Liver (tissue), 8 donors: ENCODE measurements at regions not wholly inside any gene's neighbourhood (a gene's known extent, or its start where the extent isn't known, plus 50 kb on each side); places are given as distances from the start of the nearest gene placed in this dataset.

ENCODE experiments used
- DNase-seq: peaks from one replicate; pipeline ENCODE4 v3.0.0-alpha.2; 2017; ENCODE audit warnings: low spot score
- H3K27ac ChIP-seq, 2 donors: one replicate each; pipeline ENCODE4 v1.7.0; 2013; ENCODE audit warnings: inconsistent platforms in 2 of 2, low read length in 2 of 2, control low read depth in 1 of 2, low read depth in 1 of 2, mild to moderate bottlenecking in 1 of 2
- H3K27me3 ChIP-seq, 4 donors: one replicate each; pipeline versions ENCODE4 v1.6.1 to v1.7.0; 2013; ENCODE audit warnings: low read length in 3 of 4, inconsistent platforms in 1 of 4, mild to moderate bottlenecking in 1 of 4, moderate library complexity in 1 of 4; ENCODE audit not compliant: control insufficient read depth in 4 of 4, insufficient read depth in 4 of 4
- H3K36me3 ChIP-seq, 4 donors: one replicate each; pipeline versions ENCODE4 v1.6.1 to v1.7.0; 2013; ENCODE audit warnings: low read length in 3 of 4, mild to moderate bottlenecking in 3 of 4, low read depth in 1 of 4, moderate library complexity in 1 of 4; ENCODE audit not compliant: control insufficient read depth in 4 of 4, insufficient read depth in 3 of 4
- H3K4me1 ChIP-seq, 4 donors: one replicate each; pipeline versions ENCODE4 v1.6.1 to v1.7.0; 2013; ENCODE audit warnings: low read length in 3 of 4, mild to moderate bottlenecking in 3 of 4, moderate library complexity in 1 of 4; ENCODE audit not compliant: control insufficient read depth in 4 of 4, insufficient read depth in 4 of 4
- H3K4me3 ChIP-seq, 3 donors: one replicate each; pipeline versions ENCODE4 v1.6.1 to v1.7.0; 2013; ENCODE audit warnings: low read length in 3 of 3, control low read depth in 1 of 3, low read depth in 1 of 3, mild to moderate bottlenecking in 1 of 3
- H3K9ac ChIP-seq, 2 donors: one replicate each; pipeline ENCODE4 v1.7.0; 2013; ENCODE audit warnings: low read length in 2 of 2, mild to moderate bottlenecking in 2 of 2, moderate library complexity in 2 of 2, control low read depth in 1 of 2, low read depth in 1 of 2
- H3K9me3 ChIP-seq, 4 donors: one replicate each; pipeline versions ENCODE4 v1.6.1 to v1.7.0; 2013; ENCODE audit warnings: low read length in 3 of 4; ENCODE audit not compliant: control insufficient read depth in 4 of 4
- FOXA1 ChIP-seq: IDR thresholded peaks from 2 replicates; pipeline ENCODE4 v1.6.1; 2016; ENCODE audit warnings: antibody characterized with exemption
- FOXA2 ChIP-seq: IDR thresholded peaks from 2 replicates; pipeline ENCODE4 v1.6.1; 2016; ENCODE audit warnings: antibody characterized with exemption
- GABPA ChIP-seq, 2 donors: IDR thresholded peaks in 1 of 2; conservative IDR thresholded peaks in 1 of 2; 2 replicates each; pipeline ENCODE4 v1.6.1; 2016; ENCODE audit warnings: antibody characterized with exemption in 2 of 2, mild to moderate bottlenecking in 1 of 2, moderate library complexity in 1 of 2
- HNF4A ChIP-seq, 2 donors: conservative IDR thresholded peaks; 2 replicates each; pipeline ENCODE4 v1.6.1; 2016; ENCODE audit warnings: antibody characterized with exemption in 2 of 2, mild to moderate bottlenecking in 2 of 2
- HNF4G ChIP-seq: IDR thresholded peaks from 2 replicates; pipeline ENCODE4 v1.6.1; 2016; ENCODE audit warnings: antibody characterized with exemption
- JUND ChIP-seq, 2 donors: IDR thresholded peaks; 2 replicates each; pipeline ENCODE4 v1.6.1; 2016; ENCODE audit warnings: antibody characterized with exemption in 2 of 2
- NR2F2 ChIP-seq: IDR thresholded peaks from 2 replicates; pipeline ENCODE4 v1.6.1; 2016; ENCODE audit warnings: antibody characterized with exemption
- RAD21 ChIP-seq, 2 donors: IDR thresholded peaks; 2 replicates each; pipeline ENCODE4 v1.6.1; 2016; ENCODE audit warnings: antibody characterized with exemption in 2 of 2, mild to moderate bottlenecking in 2 of 2
- RXRA ChIP-seq, 2 donors: IDR thresholded peaks; 2 replicates each; pipeline ENCODE4 v1.6.1; 2017 to 2018; ENCODE audit warnings: antibody characterized with exemption in 2 of 2, mild to moderate bottlenecking in 1 of 2
- SP1 ChIP-seq: IDR thresholded peaks from 2 replicates; pipeline ENCODE4 v1.6.1; 2018; ENCODE audit warnings: antibody characterized with exemption, mild to moderate bottlenecking
- TAF1 ChIP-seq: conservative IDR thresholded peaks from 2 replicates; pipeline ENCODE4 v1.6.1; 2016; ENCODE audit warnings: antibody characterized with exemption, mild to moderate bottlenecking
- WGBS: extraction: QIAGEN DNeasy Blood & Tissue Kit; methylation state at CpG from one replicate; pipeline ENCODE4 v1.1.7; 2013; 5-methylcytosine and 5-hydroxymethylcytosine counted together
- TF ChIP-seq, protein P1 (sequence below): IDR thresholded peaks from 2 replicates; pipeline ENCODE4 v1.6.1; 2016; ENCODE audit warnings: antibody characterized with exemption, mild to moderate bottlenecking
- TF ChIP-seq, protein P2 (sequence below): IDR thresholded peaks from 2 replicates; pipeline ENCODE4 v1.6.1; 2016; ENCODE audit warnings: antibody characterized with exemption
- TF ChIP-seq, protein P3 (sequence below): IDR thresholded peaks from 2 replicates; pipeline ENCODE4 v1.6.1; 2016; ENCODE audit warnings: antibody characterized with exemption
- TF ChIP-seq, protein P4 (sequence below): IDR thresholded peaks from 2 replicates; pipeline ENCODE4 v1.6.1; 2016; ENCODE audit warnings: antibody characterized with exemption
- TF ChIP-seq, protein P5 (sequence below): fragments of 150-350 bp; IDR thresholded peaks from 2 replicates; pipeline ENCODE4 v1.5.1; 2017; ENCODE audit warnings: improper control_type of control experiment, low read depth, low read length; ENCODE audit not compliant: missing input control
- donor health status: healthy.
- donor health status: healthy.
- donor health status: healthy.
- donor health status: healthy.
- donor health status: healthy.

DNA sequence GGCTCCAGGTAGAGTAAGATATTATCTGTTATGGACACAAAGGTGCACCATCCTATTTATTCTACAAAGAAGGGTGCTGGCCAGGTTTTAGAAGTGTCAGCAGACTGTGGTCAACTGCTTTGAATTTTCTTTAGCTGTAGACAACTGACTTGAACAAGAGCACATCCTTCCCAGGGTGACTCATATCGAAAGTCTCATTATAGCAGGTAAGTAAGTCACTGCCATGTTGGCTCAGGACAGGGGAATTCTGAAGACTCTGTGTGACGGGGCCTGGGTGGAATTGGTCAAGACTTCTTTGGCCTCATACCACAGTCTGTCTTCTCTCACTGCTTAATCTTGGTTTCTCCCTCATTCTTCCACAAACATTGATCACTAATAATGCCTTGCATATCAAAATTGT, 214.5 kb upstream of the CDH9 start:
- Histone ChIP-seq H3K4me1 (no peaks in the 10 kb centered on the region), H3K36me3 (no peaks in the 10 kb centered on the region), H3K27ac (no peak overlapping the region), H3K27me3 (no peaks in the 10 kb centered on the region), H3K4me3 (no peak overlapping the region), H3K9ac (no peak overlapping the region), H3K9me3 (no peaks in the 10 kb centered on the region)
- TF ChIP-seq HNF4A (conservative IDR thresholded peaks at IDR 0.05) (no peak), TAF1 (no peak), FOXA2 (no peak)
- TF ChIP-seq, protein P1, sequence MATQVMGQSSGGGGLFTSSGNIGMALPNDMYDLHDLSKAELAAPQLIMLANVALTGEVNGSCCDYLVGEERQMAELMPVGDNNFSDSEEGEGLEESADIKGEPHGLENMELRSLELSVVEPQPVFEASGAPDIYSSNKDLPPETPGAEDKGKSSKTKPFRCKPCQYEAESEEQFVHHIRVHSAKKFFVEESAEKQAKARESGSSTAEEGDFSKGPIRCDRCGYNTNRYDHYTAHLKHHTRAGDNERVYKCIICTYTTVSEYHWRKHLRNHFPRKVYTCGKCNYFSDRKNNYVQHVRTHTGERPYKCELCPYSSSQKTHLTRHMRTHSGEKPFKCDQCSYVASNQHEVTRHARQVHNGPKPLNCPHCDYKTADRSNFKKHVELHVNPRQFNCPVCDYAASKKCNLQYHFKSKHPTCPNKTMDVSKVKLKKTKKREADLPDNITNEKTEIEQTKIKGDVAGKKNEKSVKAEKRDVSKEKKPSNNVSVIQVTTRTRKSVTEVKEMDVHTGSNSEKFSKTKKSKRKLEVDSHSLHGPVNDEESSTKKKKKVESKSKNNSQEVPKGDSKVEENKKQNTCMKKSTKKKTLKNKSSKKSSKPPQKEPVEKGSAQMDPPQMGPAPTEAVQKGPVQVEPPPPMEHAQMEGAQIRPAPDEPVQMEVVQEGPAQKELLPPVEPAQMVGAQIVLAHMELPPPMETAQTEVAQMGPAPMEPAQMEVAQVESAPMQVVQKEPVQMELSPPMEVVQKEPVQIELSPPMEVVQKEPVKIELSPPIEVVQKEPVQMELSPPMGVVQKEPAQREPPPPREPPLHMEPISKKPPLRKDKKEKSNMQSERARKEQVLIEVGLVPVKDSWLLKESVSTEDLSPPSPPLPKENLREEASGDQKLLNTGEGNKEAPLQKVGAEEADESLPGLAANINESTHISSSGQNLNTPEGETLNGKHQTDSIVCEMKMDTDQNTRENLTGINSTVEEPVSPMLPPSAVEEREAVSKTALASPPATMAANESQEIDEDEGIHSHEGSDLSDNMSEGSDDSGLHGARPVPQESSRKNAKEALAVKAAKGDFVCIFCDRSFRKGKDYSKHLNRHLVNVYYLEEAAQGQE = no peak
- no peak for DNase-seq
- 65% methylated on average over 2 of the region's 2 CpGs for WGBS

DNA sequence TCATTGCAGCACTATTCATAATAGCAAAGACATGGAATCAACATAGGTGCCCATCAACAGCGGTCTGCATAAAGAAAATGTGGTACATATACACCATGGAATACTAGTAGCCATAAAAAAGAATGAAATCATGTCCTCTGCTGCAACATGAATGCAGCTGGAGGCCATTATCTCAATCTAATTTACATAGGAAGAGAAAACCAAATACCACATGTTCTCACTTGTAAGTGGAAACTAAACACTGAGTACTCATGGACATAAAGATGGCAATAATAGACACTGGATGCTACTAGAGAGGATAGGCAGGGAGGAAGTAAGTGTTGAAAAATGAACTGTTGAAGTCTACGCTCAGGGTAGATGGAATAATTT, 203.9 kb upstream of the CDH9 start:
- Histone ChIP-seq H3K36me3 (no peaks in the 10 kb centered on the region), H3K9me3 (no peaks in the 10 kb centered on the region), H3K4me1 (no peaks in the 10 kb centered on the region), H3K27ac (no peak overlapping the region), H3K27me3 (no peaks in the 10 kb centered on the region), H3K9ac (no peak overlapping the region), H3K4me3 (no peak overlapping the region)
- no peak for DNase-seq
- TF ChIP-seq, protein P2, sequence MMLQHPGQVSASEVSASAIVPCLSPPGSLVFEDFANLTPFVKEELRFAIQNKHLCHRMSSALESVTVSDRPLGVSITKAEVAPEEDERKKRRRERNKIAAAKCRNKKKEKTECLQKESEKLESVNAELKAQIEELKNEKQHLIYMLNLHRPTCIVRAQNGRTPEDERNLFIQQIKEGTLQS = no peak
- WGBS = 84% methylated on average over 2 of the region's 2 CpGs

DNA sequence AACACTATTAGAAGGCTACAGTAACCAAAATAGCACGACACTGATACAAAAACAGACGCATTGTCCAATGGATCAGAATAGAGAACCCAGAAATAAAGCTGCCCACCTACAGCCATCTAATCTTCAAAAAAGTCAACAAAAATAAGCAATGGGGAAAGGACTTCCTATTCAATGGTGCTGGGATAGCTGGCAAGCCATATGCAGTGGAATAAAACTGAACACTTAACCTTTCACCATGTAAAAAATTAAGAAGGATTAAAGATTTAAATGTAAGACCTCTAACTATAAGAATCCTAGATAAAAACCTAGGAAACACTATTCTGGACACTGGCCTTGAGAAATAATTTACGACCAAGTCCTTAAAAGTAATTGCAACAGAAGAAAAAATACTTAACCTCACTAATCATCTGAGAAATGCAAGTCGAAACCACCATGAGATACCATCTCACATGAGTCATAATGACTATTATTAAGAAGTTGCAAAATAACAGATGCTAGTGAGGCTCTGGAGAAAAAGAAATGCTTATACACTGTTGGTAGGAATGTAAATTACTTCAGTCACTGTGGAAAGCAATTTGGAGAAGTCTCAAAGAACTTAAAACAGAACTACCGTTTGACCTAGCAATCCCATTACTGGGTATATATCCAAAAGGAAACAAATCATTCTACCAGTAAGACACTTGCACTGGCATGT, 203.3 kb upstream of the CDH9 start:
- no peak for DNase-seq
- WGBS = 69% methylated on average over 5 of the region's 5 CpGs

DNA sequence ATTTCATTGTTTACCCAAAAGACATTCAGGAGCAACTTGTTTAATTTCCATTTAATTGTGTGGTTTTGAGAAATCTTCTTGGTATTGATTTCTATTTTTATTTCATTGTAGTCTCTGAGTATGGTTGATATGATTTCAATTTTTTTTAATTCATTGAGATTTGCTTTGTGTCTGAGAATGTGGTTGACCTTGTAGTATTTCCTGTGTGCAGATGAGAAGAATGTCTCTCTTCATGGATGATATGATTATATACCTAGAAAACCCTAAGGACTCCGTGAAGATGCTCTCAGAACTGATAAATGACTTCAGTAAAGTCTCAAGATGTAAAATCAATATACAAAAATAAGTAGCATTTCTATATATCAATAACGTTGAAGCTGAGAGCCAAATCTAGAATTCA, 202.4 kb upstream of the CDH9 start:
- H3K36me3 ChIP-seq = no peaks in the 10 kb centered on the region
- no peaks in the 10 kb centered on the region for H3K27me3 ChIP-seq
- no peak overlapping the region for H3K27ac ChIP-seq
- no peaks in the 10 kb centered on the region for H3K9me3 ChIP-seq
- DNase-seq = no peak
- H3K4me3 ChIP-seq = no peak overlapping the region
- WGBS = 47% methylated on average over 2 of the region's 2 CpGs
- H3K9ac ChIP-seq = no peak overlapping the region
- H3K4me1 ChIP-seq = no peaks in the 10 kb centered on the region
- TF ChIP-seq GABPA (IDR thresholded peaks at IDR 0.05 in 1 of 2, conservative IDR thresholded peaks at IDR 0.05 in 1 of 2) (no peak), SP1 (no peak), TAF1 (no peak), HNF4G (no peak), NR2F2 (no peak), RXRA (IDR thresholded peaks at IDR 0.05) (no peak), HNF4A (conservative IDR thresholded peaks at IDR 0.05) (no peak), FOXA2 (no peak), JUND (IDR thresholded peaks at IDR 0.05) (no peak), FOXA1 (no peak)
- TF ChIP-seq, protein P3, sequence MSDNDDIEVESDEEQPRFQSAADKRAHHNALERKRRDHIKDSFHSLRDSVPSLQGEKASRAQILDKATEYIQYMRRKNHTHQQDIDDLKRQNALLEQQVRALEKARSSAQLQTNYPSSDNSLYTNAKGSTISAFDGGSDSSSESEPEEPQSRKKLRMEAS = no peak
- TF ChIP-seq, protein P2 = no peak
- TF ChIP-seq, protein P4, sequence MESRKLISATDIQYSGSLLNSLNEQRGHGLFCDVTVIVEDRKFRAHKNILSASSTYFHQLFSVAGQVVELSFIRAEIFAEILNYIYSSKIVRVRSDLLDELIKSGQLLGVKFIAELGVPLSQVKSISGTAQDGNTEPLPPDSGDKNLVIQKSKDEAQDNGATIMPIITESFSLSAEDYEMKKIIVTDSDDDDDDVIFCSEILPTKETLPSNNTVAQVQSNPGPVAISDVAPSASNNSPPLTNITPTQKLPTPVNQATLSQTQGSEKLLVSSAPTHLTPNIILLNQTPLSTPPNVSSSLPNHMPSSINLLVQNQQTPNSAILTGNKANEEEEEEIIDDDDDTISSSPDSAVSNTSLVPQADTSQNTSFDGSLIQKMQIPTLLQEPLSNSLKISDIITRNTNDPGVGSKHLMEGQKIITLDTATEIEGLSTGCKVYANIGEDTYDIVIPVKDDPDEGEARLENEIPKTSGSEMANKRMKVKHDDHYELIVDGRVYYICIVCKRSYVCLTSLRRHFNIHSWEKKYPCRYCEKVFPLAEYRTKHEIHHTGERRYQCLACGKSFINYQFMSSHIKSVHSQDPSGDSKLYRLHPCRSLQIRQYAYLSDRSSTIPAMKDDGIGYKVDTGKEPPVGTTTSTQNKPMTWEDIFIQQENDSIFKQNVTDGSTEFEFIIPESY = no peak
- TF ChIP-seq, protein P5, sequence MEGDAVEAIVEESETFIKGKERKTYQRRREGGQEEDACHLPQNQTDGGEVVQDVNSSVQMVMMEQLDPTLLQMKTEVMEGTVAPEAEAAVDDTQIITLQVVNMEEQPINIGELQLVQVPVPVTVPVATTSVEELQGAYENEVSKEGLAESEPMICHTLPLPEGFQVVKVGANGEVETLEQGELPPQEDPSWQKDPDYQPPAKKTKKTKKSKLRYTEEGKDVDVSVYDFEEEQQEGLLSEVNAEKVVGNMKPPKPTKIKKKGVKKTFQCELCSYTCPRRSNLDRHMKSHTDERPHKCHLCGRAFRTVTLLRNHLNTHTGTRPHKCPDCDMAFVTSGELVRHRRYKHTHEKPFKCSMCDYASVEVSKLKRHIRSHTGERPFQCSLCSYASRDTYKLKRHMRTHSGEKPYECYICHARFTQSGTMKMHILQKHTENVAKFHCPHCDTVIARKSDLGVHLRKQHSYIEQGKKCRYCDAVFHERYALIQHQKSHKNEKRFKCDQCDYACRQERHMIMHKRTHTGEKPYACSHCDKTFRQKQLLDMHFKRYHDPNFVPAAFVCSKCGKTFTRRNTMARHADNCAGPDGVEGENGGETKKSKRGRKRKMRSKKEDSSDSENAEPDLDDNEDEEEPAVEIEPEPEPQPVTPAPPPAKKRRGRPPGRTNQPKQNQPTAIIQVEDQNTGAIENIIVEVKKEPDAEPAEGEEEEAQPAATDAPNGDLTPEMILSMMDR = no peak

More for the DNA sequence above, 203.3 kb upstream of the CDH9 start:
- Histone ChIP-seq H3K9me3 (no peaks in the 10 kb centered on the region), H3K4me3 (no peak overlapping the region), H3K36me3 (no peaks in the 10 kb centered on the region), H3K27ac (no peak overlapping the region), H3K9ac (no peak overlapping the region), H3K27me3 (no peaks in the 10 kb centered on the region), H3K4me1 (no peaks in the 10 kb centered on the region)
- TF ChIP-seq RAD21 (IDR thresholded peaks at IDR 0.05) (no peak), TAF1 (no peak)
